Testis (tissue), 2 donors: ENCODE measurements at regions not wholly inside any gene's neighbourhood (a gene's known extent, or its start where the extent isn't known, plus 50 kb on each side); places are given as distances from the start of the nearest gene placed in this dataset.

Source experiments
- POLR2A ChIP-seq: fragments of 450-650 bp; IDR thresholded peaks from one replicate; pipeline ENCODE4 v1.6.1; 2017; ENCODE audit warnings: antibody characterized with exemption, mild to moderate bottlenecking, moderate library complexity
- TF ChIP-seq, protein P1 (sequence below), 3 experiments: fragments of 450-650 bp in 2 of 3; fragments of 200-600 bp in 1 of 3; sonication (generic) in 1 of 3; IDR thresholded peaks; one replicate each; pipeline ENCODE4 v1.5.1; 2016 to 2019; ENCODE audit warnings: antibody characterized with exemption in 3 of 3, mild to moderate bottlenecking in 2 of 3, moderate library complexity in 1 of 3

DNA sequence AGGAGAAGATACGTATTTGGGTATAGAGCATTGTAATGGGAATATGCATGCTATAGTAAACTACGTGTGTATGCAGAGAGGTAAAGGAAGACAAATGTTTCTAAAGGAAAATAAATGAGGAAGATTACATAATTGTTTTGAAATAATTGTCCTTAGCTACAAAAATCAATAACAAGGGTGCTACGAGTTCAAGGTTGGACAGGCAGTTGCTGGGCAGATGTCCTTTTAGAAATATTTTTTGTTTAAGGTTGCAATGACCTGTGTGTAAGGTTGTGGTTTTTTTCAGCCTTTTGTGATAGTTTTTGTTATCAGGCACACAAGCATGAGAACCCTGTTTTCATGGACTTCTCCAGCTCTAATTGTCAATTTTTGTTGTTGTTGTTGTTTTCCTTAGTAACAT is 1304.1 kb upstream of the CHAC2 start:
- TF ChIP-seq, protein P1, sequence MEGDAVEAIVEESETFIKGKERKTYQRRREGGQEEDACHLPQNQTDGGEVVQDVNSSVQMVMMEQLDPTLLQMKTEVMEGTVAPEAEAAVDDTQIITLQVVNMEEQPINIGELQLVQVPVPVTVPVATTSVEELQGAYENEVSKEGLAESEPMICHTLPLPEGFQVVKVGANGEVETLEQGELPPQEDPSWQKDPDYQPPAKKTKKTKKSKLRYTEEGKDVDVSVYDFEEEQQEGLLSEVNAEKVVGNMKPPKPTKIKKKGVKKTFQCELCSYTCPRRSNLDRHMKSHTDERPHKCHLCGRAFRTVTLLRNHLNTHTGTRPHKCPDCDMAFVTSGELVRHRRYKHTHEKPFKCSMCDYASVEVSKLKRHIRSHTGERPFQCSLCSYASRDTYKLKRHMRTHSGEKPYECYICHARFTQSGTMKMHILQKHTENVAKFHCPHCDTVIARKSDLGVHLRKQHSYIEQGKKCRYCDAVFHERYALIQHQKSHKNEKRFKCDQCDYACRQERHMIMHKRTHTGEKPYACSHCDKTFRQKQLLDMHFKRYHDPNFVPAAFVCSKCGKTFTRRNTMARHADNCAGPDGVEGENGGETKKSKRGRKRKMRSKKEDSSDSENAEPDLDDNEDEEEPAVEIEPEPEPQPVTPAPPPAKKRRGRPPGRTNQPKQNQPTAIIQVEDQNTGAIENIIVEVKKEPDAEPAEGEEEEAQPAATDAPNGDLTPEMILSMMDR (IDR thresholded peaks at IDR 0.05), result no peak
- TF ChIP-seq POLR2A, result no peak
